ENCODE measurements at regions not wholly inside any gene's neighbourhood (a gene's known extent, or its start where the extent isn't known, plus 50 kb on each side); places are given as distances from the start of the nearest gene placed in this dataset.

DNA sequence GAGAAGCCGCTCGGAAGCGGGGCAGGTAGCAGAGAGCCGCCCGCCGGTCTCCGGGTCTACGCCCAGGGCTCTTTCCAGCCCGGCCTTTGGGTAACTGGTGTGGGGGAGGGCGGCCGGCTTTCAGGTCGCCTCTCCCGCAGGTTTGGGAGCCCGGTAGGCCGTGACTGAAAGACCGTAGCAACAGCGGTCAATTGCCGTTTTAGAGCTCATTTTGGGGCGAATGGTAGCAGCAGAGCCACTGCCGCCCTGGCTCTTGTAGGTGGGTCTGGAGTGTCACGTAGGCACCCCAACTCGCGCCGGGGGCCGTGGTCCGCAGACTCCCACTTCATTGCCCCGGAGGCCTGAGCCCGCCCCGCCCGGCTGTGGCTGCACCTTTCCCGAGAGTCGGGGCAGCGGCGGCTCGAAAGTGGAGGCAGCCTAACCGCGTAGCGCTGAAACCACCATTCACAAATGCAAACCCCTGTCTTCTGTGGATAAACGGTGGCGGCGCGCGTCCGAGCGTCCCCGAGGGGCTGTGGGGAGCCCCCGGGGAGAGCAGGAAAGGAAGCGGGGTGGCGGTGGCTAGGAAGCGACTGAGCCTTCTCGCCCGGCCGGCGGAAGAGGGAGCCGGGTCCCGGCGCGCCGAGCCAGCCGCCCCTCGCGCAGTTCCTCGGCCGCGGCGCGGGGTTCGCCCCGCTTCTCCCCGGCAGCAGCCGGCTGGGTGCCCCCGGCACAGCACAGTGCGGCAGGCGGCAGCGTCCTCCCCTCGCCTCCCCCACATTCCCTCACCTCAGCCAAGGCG lies 2185.1 kb upstream of the TENM3 start:
- TF ChIP-seq, protein P1, sequence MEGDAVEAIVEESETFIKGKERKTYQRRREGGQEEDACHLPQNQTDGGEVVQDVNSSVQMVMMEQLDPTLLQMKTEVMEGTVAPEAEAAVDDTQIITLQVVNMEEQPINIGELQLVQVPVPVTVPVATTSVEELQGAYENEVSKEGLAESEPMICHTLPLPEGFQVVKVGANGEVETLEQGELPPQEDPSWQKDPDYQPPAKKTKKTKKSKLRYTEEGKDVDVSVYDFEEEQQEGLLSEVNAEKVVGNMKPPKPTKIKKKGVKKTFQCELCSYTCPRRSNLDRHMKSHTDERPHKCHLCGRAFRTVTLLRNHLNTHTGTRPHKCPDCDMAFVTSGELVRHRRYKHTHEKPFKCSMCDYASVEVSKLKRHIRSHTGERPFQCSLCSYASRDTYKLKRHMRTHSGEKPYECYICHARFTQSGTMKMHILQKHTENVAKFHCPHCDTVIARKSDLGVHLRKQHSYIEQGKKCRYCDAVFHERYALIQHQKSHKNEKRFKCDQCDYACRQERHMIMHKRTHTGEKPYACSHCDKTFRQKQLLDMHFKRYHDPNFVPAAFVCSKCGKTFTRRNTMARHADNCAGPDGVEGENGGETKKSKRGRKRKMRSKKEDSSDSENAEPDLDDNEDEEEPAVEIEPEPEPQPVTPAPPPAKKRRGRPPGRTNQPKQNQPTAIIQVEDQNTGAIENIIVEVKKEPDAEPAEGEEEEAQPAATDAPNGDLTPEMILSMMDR (IDR thresholded peaks at IDR 0.05), result no peak
- no peak for TF ChIP-seq POLR2A (IDR thresholded peaks at IDR 0.05)
